ENCODE measurements at regions not wholly inside any gene's neighbourhood (a gene's known extent, or its start where the extent isn't known, plus 50 kb on each side); places are given as distances from the start of the nearest gene placed in this dataset.

DNA sequence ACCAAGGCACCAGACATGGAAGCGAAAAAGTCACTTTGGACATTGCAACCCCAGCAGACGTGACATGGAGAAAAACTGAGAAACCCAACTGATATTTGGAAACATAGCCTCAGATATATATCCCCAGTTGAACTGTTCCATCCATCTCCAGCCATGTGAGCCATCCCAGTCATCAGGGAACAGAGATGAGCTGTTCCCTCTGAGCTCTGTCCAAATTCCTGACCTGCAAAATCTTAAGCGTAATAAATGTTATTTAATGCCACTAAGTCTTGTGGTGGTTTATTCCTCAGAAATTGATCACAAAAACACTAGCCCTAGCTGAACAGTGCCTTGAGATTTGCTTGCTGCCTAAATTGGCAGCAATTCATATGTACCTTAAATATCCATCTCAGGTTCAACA lies 182.8 kb downstream of the NRP2 start:
- TF ChIP-seq ZXDB (tag by site-specific recombination; IDR thresholded peaks at IDR 0.05) (no peak), ZNF114 (tag by site-specific recombination; IDR thresholded peaks at IDR 0.05) (no peak), ZBTB48 (tag by site-specific recombination; IDR thresholded peaks at IDR 0.05) (no peak), ZNF169 (tag by site-specific recombination; IDR thresholded peaks at IDR 0.05) (no peak), KLF8 (tag by site-specific recombination; IDR thresholded peaks at IDR 0.05) (no peak), ZNF184 (tag by site-specific recombination; IDR thresholded peaks at IDR 0.05) (no peak), ZNF366 (tag by site-specific recombination; conservative IDR thresholded peaks at IDR 0.05) (no peak), ZNF404 (tag by site-specific recombination; IDR thresholded peaks at IDR 0.05) (no peak), ZNF292 (tag by site-specific recombination; IDR thresholded peaks at IDR 0.05; ENCODE audit: borderline replicate concordance, low read depth) (no peak), SP3 (tag by site-specific recombination; IDR thresholded peaks at IDR 0.05) (no peak), ZNF121 (tag by site-specific recombination; IDR thresholded peaks at IDR 0.05) (no peak), ZNF843 (tag by site-specific recombination; IDR thresholded peaks at IDR 0.05) (no peak), ZBTB7A (tag by site-specific recombination; IDR thresholded peaks at IDR 0.05; ENCODE audit: low read depth) (no peak), ZNF558 (tag by site-specific recombination; IDR thresholded peaks at IDR 0.05) (no peak)
- TF ChIP-seq, protein P1, sequence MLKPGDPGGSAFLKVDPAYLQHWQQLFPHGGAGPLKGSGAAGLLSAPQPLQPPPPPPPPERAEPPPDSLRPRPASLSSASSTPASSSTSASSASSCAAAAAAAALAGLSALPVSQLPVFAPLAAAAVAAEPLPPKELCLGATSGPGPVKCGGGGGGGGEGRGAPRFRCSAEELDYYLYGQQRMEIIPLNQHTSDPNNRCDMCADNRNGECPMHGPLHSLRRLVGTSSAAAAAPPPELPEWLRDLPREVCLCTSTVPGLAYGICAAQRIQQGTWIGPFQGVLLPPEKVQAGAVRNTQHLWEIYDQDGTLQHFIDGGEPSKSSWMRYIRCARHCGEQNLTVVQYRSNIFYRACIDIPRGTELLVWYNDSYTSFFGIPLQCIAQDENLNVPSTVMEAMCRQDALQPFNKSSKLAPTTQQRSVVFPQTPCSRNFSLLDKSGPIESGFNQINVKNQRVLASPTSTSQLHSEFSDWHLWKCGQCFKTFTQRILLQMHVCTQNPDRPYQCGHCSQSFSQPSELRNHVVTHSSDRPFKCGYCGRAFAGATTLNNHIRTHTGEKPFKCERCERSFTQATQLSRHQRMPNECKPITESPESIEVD (tag by site-specific recombination; IDR thresholded peaks at IDR 0.05), result no peak
- POLR2A ChIA-PET, result no interaction called here
- H3K9me3 ChIP-seq (ENCODE audit: control insufficient read depth, insufficient read depth, low read depth, low read length), result no peaks in the 10 kb centered on the region
- CTCF ChIA-PET, result interaction anchor here (0.6 to 0.9 kb wide), 3 partner anchors 19 to 51 kb away, joined by 3 to 4 read pairs (median 3); no protein-coding TSS in a partner anchor
- no peak overlapping the region for H3K27ac ChIP-seq (ENCODE audit: extremely low read depth, low read depth, low read length)
- peaks cover 7% of the 10 kb centered on the region for H3K4me1 ChIP-seq (ENCODE audit: control insufficient read depth, insufficient read depth, low read length)
- H3K36me3 ChIP-seq (ENCODE audit: control insufficient read depth in 2 of 2, insufficient read depth in 1 of 2, low read length in 2 of 2), result no peaks in the 10 kb centered on the region
- H3K4me3 ChIP-seq (ENCODE audit: low read depth, low read length), result no peak overlapping the region

- CTCF ChIA-PET, result interaction anchor here (0.6 to 0.9 kb wide), 3 partner anchors 22 to 50 kb away, joined by 3 read pairs; no protein-coding TSS in a partner anchor
- no peaks in the 10 kb centered on the region for H3K36me3 ChIP-seq (ENCODE audit: control insufficient read depth in 2 of 2, insufficient read depth in 1 of 2, low read length in 2 of 2)
- TF ChIP-seq, protein P2, sequence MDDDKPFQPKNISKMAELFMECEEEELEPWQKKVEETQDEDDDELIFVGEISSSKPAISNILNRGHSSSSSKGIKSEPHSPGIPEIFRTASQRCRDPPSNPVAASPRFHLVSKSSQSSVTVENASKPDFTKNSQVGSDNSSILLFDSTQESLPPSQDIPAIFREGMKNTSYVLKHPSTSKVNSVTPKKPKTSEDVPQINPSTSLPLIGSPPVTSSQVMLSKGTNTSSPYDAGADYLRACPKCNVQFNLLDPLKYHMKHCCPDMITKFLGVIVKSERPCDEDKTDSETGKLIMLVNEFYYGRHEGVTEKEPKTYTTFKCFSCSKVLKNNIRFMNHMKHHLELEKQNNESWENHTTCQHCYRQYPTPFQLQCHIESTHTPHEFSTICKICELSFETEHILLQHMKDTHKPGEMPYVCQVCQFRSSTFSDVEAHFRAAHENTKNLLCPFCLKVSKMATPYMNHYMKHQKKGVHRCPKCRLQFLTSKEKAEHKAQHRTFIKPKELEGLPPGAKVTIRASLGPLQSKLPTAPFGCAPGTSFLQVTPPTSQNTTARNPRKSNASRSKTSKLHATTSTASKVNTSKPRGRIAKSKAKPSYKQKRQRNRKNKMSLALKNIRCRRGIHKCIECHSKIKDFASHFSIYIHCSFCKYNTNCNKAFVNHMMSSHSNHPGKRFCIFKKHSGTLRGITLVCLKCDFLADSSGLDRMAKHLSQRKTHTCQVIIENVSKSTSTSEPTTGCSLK (tag by site-specific recombination; IDR thresholded peaks at IDR 0.05), result no peak
- no peak for TF ChIP-seq ZNF776 (tag by site-specific recombination; IDR thresholded peaks at IDR 0.05; ENCODE audit: borderline replicate concordance)
- no peak for TF ChIP-seq KLF16 (tag by site-specific recombination; IDR thresholded peaks at IDR 0.05)
- no peak for TF ChIP-seq ZNF10 (tag by site-specific recombination; IDR thresholded peaks at IDR 0.05)
- TF ChIP-seq, protein P3, sequence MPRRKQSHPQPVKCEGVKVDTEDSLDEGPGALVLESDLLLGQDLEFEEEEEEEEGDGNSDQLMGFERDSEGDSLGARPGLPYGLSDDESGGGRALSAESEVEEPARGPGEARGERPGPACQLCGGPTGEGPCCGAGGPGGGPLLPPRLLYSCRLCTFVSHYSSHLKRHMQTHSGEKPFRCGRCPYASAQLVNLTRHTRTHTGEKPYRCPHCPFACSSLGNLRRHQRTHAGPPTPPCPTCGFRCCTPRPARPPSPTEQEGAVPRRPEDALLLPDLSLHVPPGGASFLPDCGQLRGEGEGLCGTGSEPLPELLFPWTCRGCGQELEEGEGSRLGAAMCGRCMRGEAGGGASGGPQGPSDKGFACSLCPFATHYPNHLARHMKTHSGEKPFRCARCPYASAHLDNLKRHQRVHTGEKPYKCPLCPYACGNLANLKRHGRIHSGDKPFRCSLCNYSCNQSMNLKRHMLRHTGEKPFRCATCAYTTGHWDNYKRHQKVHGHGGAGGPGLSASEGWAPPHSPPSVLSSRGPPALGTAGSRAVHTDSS (tag by site-specific recombination; IDR thresholded peaks at IDR 0.05), result no peak
- TF ChIP-seq ZBTB1 (tag by site-specific recombination; IDR thresholded peaks at IDR 0.05), result no peak
- TF ChIP-seq ZFP3 (tag by site-specific recombination; IDR thresholded peaks at IDR 0.05; ENCODE audit: low read depth), result no peak
- no peak for TF ChIP-seq MEIS1 (CRISPR knock-in tag; IDR thresholded peaks at IDR 0.05; ENCODE audit: borderline replicate concordance)
- no peak for TF ChIP-seq ZNF626 (tag by site-specific recombination; IDR thresholded peaks at IDR 0.05)
- TF ChIP-seq ZNF133 (tag by site-specific recombination; IDR thresholded peaks at IDR 0.05), result no peak
- TF ChIP-seq, protein P4, sequence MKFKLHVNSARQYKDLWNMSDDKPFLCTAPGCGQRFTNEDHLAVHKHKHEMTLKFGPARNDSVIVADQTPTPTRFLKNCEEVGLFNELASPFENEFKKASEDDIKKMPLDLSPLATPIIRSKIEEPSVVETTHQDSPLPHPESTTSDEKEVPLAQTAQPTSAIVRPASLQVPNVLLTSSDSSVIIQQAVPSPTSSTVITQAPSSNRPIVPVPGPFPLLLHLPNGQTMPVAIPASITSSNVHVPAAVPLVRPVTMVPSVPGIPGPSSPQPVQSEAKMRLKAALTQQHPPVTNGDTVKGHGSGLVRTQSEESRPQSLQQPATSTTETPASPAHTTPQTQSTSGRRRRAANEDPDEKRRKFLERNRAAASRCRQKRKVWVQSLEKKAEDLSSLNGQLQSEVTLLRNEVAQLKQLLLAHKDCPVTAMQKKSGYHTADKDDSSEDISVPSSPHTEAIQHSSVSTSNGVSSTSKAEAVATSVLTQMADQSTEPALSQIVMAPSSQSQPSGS (tag by site-specific recombination; IDR thresholded peaks at IDR 0.05; ENCODE audit: low read depth), result no peak
- no peak for TF ChIP-seq ZBTB21 (tag by site-specific recombination; IDR thresholded peaks at IDR 0.05)
- TF ChIP-seq ZNF202 (tag by site-specific recombination; IDR thresholded peaks at IDR 0.05; ENCODE audit: borderline replicate concordance), result no peak
- TF ChIP-seq, protein P5, sequence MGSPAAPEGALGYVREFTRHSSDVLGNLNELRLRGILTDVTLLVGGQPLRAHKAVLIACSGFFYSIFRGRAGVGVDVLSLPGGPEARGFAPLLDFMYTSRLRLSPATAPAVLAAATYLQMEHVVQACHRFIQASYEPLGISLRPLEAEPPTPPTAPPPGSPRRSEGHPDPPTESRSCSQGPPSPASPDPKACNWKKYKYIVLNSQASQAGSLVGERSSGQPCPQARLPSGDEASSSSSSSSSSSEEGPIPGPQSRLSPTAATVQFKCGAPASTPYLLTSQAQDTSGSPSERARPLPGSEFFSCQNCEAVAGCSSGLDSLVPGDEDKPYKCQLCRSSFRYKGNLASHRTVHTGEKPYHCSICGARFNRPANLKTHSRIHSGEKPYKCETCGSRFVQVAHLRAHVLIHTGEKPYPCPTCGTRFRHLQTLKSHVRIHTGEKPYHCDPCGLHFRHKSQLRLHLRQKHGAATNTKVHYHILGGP (tag by site-specific recombination; IDR thresholded peaks at IDR 0.05), result no peak
- TF ChIP-seq GLI2 (tag by site-specific recombination; IDR thresholded peaks at IDR 0.05; ENCODE audit: borderline replicate concordance, low read depth), result no peak
- no peak for TF ChIP-seq ZNF184 (tag by site-specific recombination; IDR thresholded peaks at IDR 0.05)
Observed at GRCh38 chr2:205864491-205864890, 182.2 kb downstream of the NRP2 start.

More at GRCh38 chr2:205864491-205864890, 182.2 kb downstream of the NRP2 start:
- POLR2A ChIA-PET, result no interaction called here
- H3K27ac ChIP-seq (ENCODE audit: extremely low read depth, low read depth, low read length), result no peak overlapping the region
- no peak overlapping the region for H3K4me3 ChIP-seq (ENCODE audit: low read depth, low read length)
- H3K9me3 ChIP-seq (ENCODE audit: control insufficient read depth, insufficient read depth, low read depth, low read length), result no peaks in the 10 kb centered on the region
- peaks cover 7% of the 10 kb centered on the region for H3K4me1 ChIP-seq (ENCODE audit: control insufficient read depth, insufficient read depth, low read length)
